VCaP (cell line): ENCODE measurements at regions not wholly inside any gene's neighbourhood (a gene's known extent, or its start where the extent isn't known, plus 50 kb on each side); places are given as distances from the start of the nearest gene placed in this dataset.

Source experiments
- H3K27ac ChIP-seq: fragments of 450-650 bp; 2 replicates; pipeline ENCODE4 v1.5.1; 2017
- TF ChIP-seq, protein P1 (sequence below): fragments of 450-650 bp; conservative IDR thresholded peaks from 2 replicates; pipeline ENCODE4 v1.5.1; 2017; ENCODE audit warnings: mild to moderate bottlenecking, moderate library complexity

DNA sequence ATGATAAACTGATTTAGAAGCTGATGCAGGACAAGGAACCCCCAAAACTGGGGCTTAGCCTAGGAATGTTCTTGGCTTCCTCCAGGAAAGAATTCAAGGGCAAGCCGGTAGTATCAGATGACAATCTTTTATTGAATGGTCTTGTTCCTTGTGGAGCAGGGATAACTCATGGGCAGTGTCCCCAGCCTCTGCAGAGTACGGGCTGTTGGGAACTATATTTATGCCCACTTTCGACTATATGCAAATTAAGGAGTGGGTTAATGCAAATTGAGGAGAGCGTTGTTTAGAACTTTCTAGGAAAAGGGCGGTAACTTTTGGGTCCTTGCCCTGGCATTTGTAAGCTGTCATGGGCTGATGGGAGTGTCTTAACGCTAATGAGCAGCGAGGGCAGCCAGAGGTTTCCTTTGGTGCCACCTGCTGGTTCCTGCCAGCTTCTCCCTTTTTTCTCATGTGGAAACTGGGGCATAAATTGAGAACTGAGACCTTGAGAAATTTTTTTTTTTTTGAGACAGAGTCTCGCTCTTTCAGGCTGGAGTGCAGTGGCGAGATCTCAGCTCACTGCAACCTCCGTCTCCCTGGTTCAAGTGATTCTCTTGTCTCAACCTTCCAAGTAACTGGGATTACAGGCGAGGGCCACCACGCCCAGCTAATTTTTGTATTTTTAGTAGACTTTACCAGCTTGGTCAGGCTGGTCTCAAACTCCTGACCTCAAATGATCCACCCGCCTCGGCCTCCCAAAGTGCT, 79.4 kb upstream of the ABCC4 start:
- TF ChIP-seq, protein P1, sequence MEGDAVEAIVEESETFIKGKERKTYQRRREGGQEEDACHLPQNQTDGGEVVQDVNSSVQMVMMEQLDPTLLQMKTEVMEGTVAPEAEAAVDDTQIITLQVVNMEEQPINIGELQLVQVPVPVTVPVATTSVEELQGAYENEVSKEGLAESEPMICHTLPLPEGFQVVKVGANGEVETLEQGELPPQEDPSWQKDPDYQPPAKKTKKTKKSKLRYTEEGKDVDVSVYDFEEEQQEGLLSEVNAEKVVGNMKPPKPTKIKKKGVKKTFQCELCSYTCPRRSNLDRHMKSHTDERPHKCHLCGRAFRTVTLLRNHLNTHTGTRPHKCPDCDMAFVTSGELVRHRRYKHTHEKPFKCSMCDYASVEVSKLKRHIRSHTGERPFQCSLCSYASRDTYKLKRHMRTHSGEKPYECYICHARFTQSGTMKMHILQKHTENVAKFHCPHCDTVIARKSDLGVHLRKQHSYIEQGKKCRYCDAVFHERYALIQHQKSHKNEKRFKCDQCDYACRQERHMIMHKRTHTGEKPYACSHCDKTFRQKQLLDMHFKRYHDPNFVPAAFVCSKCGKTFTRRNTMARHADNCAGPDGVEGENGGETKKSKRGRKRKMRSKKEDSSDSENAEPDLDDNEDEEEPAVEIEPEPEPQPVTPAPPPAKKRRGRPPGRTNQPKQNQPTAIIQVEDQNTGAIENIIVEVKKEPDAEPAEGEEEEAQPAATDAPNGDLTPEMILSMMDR, result peak; percentile 68
- H3K27ac ChIP-seq, result no peak overlapping the region

DNA sequence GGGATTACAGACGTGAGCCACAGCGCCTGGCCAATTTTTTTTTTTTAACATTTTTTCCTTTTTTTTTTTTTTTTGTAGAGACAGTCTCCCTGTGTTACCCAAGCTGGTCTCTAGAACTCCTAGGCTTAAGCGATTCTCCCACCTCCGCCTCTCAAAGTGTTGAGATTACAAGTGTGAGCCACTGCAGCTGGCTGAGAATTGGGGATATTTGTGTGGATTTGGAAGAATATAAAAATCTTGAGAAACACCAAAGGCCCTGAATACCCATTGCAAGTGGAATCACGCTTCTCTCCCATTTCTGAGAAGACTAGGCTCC, 79.9 kb upstream of the ABCC4 start:
- no peak overlapping the region for H3K27ac ChIP-seq
- TF ChIP-seq, protein P1, result no peak

DNA sequence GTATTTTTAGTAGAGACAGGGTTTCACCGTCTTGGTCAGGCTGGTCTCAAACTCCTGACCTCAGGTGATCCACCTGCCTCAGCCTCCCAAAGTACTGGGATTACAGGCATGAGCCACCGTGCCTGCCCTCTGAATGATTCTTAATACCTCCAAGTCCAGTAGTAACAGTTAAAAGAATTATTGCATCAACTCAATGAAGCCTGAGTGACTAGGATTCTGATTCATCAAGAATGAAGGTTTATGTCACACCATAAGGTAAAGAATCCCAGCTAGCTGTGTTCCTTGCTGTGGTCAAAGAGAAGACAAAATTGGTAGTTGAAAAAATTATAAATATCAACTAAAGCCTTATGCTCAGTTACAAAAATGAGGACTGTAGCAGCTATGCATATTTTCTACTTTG, 81.2 kb upstream of the ABCC4 start:
- TF ChIP-seq, protein P1, result no peak
- no peak overlapping the region for H3K27ac ChIP-seq

DNA sequence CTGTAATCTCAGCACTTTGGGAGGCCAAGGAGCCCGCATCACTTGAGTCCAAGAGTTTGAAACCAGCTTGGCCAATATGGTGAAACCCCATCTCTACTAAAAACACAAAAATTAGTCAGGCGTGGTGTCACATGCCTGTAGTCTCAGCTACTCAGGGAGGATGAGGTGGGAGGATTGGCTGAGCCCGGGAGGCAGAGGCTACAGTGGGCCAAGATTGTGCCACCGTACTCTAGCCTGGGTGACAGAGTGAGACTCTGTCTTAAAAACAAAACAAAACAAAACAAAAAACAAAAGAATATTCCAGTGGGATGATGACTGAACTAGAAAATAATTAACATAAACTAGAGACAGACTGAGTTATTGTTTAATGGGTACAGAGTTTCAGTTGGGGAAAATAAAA, 81.7 kb upstream of the ABCC4 start:
- no peak overlapping the region for H3K27ac ChIP-seq
- TF ChIP-seq, protein P1, result no peak

DNA sequence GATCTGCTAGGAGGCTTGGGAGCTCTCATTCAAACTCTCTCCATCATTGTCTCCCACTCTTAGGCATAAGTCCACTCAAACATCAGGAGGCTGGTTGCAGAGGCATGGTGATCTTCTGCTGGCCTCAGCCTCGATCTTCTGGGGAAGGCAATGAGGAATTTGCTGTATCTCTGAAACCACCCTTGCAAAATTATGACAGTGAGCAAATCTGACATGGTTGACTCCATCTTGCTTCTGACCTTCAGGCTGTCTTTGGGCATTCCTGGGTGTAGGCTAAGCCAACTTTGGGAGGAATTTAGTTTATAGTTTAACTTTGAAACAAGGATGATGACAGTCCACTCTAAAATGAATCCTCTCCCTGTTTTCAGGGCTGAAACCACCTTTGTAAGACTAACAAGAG, 84.1 kb upstream of the ABCC4 start:
- no peak overlapping the region for H3K27ac ChIP-seq
- TF ChIP-seq, protein P1, result no peak

DNA sequence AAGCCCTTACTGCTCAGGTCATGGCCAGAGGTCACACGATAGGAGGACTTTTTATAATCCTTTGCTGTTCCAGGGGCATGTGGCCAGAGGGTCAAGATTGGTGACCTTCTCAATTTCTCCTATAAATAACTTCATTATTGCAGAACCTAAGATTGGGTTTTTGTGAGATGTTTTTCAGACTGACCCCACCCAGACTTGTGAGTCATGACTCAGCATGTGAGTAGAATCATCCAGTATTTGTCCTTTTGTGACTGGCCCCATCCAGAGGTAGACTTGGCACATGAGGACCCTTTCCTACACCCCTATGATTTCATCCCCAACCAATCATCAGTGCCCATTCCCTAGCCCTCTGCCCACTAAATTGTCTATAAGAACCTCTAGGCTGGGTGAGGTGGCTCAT, 84.5 kb upstream of the ABCC4 start:
- no peak overlapping the region for H3K27ac ChIP-seq
- TF ChIP-seq, protein P1, result no peak

DNA sequence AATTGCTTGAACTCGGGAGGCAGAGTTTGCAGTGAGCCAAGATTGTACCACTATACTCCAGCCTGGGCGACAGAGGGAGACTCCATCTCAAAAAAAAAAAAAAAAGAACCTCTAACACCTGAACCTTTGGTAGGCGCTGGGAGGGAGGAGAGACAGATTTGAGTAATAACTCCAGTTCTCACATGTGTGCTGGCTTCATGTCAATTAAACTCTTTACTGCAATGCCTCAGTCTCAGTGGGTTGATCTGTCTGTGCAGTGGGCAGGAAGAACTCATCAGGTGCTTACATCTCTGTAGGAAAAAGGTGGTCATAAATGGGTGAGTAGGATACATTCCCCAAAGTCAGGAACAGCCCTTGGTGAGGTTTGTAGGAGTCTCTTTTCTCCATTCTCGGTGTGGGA, 85.1 kb upstream of the ABCC4 start:
- TF ChIP-seq, protein P1, result no peak
- H3K27ac ChIP-seq, result no peak overlapping the region
